ENCODE measurements at regions not wholly inside any gene's neighbourhood (a gene's known extent, or its start where the extent isn't known, plus 50 kb on each side); places are given as distances from the start of the nearest gene placed in this dataset.
"Not testable (repeated sequence)": the region's sequence is repeated elsewhere in the genome, so short reads cannot be mapped to it uniquely, and the experiment has no call there.

GRCh38 chr11:104776501-104777170, 121.6 kb downstream of the CASP12 start:
- no peak for DNase-seq (ENCODE audit: low spot score)

DNA sequence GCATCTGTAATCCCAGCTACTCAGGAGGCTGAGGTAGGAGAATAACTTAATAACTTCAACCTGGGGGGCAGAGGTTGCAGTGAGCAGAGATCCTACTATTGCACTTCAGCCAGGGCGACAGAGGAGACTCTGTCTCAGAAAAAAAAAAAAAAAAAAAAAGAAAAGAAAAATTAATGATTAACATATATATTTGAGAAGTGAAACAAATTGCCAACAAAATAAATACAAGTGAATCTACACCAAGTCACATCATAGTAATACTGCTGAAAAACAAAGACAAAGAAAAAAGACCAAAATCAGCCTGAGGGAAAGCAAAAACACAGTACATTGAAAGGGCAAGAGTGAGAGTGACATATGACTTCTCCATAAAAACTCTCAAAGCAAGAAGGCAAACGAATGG, 123.7 kb downstream of the CASP12 start:
- no peak for DNase-seq (ENCODE audit: low spot score)

DNA sequence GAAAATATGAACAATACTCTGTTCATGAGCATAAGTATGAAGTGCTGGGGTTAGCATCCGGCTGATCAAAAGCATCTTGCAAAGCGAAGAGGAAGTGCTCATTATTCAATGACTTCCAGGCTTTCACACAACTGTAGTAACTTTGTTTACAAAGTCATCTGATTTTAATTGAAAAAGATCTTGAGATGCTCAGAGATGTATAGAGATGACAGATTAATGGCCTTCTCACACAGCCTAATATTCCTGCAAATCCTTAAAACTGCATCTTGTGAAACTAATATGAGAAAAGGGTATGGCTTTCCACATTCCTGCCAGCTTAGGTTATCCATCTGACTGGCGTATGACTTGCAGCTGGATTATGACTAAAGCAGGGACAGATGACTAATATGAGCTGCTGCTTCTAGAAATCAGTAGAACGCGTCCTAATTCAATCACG, 125.4 kb downstream of the CASP12 start:
- DNase-seq (ENCODE audit: low spot score) = peak; percentile 79

DNA sequence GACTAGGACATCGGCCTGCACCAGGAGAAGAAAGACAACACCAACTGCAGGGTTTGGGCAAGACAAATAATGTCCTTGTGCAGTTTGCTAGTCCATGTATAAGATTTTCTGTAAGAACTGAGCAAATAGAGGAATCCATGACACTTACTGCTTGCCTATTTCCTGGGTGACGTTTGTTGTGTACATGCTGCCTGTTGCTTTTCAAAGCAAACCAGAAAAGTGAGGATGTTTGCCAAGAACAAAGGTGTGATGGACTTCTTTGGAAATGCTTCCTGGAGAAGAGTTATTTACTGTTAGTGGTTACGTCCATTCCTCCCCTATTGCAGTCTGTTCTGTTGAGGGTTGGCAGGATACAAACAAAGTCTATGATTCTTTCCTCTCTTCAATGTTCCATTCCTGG, 126.5 kb downstream of the CASP12 start:
- DNase-seq (ENCODE audit: low spot score) = no peak

GRCh38 chr11:104771046-104771445, 127.2 kb downstream of the CASP12 start:
- DNase-seq (ENCODE audit: low spot score) = not testable (repeated sequence)

DNA sequence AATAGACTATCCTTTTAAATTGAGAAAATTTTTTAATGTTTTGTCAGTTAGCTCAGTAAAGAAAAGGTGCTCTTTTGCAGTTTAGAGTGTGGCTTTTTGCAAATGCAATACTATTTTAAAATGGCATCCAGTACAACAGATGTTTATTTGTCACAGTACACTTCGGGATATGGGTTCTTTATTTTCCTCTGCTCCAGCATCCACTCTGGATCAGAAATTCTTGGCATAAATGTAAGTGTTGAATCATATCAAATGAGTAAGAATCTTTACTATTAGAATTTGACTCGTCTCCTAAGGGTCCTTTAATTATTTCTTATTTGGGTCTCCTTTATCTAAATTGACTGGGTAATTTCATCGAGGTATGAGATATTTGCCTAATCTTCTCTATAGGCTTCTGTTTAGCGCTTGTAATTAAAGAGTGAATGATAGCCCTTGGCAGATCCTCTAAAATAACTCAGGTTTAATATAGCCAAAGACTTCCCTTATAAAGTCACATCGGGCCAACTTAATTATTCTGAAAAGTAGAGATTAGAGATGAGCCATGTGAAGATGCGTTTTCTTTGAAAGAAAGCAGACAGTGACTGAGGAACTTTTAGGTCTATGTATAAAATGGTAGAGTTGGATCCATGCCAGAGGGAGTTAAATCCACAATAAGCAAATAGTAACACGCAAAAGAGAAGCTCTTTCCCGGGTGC, 132.7 kb downstream of the CASP12 start:
- DNase-seq (ENCODE audit: low spot score) = no peak

DNA sequence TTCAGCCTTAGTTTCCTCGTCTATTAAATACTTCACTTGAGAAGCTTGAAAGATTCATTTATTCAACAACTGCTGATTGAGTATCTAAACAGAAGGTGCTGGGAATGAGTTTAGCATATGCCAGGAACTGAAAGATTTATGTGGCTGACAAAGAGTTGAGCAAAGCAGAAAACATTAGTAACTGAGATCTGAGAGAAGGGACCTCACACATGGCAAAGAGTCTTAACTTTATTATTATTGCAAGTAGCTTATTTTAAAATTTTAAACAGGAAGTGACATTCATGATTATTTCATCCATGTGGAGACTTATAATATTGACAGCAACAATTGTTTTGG, 133.6 kb downstream of the CASP12 start:
- DNase-seq (ENCODE audit: low spot score) = no peak

DNA sequence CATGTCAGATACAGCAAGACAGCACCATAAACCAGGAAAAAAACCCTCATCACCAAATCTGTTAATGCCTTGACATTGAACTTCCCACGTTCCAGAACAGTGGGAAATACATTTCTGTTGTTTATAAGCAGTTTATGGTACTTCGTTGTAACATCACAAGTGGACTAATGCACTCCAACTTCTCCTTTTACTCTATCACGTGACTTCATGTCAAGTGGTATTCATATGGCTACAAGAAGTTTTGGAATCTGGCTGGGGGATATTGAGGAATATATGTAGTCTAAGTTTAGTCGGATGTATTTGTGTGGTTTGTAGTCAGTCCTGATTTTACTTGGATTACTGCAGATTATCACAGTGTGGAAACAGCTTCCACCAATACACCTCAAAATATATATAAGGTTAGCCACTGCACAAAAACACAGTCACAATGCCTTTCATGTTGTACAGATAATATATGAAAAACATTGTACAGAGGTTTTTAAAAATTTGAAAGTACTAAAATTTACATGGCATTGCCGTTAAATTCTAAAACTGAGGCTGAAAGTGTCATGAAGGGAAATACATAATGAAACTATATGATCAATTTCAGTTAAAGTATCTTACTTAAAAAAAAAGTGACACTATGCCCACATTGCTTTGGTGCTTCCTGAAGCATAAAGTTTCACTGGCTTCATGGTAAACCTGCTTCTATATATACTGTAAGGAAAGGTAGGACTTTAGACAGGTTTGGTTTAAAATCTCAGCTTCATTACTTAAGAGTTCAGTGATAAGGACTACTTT, 134.1 kb downstream of the CASP12 start:
- no peak for DNase-seq (ENCODE audit: low spot score)

GRCh38 chr11:104761511-104761910, 136.7 kb downstream of the CASP12 start:
- no peak for DNase-seq (ENCODE audit: low spot score)

DNA sequence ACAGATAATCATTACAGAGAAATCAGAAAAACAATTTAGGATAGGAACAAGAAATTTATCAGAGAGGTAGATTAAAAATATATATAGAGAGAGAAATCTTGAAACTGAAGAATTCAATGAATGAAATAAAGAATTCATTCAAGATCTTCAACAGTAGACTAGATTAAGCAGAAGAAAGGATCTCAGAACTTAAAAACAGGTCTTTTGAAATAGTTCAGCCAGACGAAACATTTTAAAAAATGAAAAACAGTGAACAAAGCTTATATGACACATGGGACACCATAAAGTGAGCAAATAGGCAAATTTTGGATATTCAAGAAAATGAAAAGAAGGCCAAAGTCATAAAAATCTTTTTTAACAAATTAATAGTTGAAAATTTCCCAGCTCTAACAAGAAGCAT, 138.8 kb downstream of the CASP12 start:
- DNase-seq (ENCODE audit: low spot score) = no peak

GRCh38 chr11:104738918-104739317, 159.3 kb downstream of the CASP12 start:
- DNase-seq (ENCODE audit: low spot score) = no peak

DNA sequence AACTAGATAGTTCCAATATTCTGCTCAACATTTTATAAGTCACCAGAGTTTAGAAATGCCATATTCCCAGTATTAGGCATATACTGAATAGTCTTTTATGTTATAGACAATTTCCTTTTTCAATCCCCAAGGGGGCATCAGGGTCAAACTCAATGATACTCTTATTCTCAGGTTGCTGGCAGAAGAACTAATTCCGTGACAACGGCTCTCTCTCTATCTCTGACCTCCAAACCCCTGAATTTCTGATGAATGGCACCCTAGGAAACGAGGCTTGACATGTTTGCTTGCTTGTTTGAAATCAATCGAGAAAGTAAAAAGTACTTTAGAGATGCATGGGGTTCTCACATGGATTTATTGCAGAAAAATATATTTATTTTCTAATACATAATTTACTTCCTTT, 160.1 kb downstream of the CASP12 start:
- no peak for DNase-seq (ENCODE audit: low spot score)

GRCh38 chr11:104736502-104736901, 161.8 kb downstream of the CASP12 start:
- DNase-seq (ENCODE audit: low spot score) = no peak

DNA sequence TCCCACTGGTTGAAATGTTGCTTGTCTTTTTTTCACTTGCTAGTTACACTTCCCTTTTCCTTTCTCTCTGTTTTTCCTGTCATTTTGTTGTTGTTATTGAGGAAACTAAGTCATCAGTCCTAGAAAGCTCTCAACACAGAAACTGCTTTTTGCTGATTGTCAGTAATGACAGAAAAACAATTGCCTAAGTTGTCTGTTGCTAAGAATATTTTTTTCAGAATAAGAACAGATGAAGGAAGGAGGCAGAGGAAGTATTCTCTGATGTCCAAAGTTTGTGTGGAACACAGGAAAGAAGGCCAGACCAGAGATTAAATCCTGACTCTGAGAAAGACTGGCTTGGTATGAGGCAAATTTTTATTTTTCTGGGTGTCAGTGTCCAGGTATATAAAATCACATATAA, 163.3 kb downstream of the CASP12 start:
- no peak for DNase-seq (ENCODE audit: low spot score)

- DNase-seq (ENCODE audit: low spot score) = no peak
Measured at GRCh38 chr11:104731890-104732289, 166.4 kb downstream of the CASP12 start.

GRCh38 chr11:104728927-104729326, 169.3 kb downstream of the CASP12 start:
- DNase-seq (ENCODE audit: low spot score) = no peak

DNA sequence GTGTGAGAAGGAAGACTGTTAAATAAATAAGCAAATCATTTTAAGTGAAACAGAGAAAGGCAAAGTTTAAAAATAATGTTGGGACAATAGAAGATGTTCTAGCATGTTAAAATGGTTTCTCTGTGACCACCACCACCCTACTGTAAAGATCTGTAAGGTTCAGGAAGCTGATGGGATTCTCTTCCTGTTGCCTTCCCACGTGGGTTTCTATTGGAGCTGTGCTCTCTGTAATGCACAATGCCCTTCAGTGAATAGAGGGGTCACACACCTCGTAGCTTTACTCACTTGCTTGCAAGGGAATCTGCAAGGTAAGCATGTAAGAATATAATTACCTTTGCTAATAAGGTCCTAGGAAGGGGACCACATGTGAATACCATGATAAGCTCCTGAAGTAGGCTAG, 170.5 kb downstream of the CASP12 start:
- no peak for DNase-seq (ENCODE audit: low spot score)

DNA sequence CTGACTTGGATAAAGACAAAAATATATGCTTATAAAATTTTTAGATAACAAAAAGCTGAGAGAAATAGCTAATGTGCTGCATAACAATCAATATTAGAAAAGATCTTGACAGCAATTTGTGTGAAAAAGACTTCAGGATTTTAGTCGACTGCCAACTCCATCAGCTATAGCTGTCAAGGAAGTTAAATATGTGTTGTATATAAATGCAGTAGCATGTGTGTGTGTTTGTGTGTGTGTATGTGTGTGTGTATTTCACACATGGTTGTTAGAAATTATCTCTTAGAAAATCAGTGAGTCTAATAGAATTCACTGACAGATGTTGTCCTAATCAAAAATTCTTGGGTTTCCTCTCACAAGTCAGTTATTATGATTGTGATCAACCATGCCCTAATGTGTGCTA, 171.2 kb downstream of the CASP12 start:
- no peak for DNase-seq (ENCODE audit: low spot score)

- no peak for DNase-seq (ENCODE audit: low spot score)
Measured at GRCh38 chr11:104725796-104726408, 172.4 kb downstream of the CASP12 start.

- DNase-seq (ENCODE audit: low spot score) = no peak
Measured at GRCh38 chr11:104713401-104713800, 184.9 kb downstream of the CASP12 start.

DNA sequence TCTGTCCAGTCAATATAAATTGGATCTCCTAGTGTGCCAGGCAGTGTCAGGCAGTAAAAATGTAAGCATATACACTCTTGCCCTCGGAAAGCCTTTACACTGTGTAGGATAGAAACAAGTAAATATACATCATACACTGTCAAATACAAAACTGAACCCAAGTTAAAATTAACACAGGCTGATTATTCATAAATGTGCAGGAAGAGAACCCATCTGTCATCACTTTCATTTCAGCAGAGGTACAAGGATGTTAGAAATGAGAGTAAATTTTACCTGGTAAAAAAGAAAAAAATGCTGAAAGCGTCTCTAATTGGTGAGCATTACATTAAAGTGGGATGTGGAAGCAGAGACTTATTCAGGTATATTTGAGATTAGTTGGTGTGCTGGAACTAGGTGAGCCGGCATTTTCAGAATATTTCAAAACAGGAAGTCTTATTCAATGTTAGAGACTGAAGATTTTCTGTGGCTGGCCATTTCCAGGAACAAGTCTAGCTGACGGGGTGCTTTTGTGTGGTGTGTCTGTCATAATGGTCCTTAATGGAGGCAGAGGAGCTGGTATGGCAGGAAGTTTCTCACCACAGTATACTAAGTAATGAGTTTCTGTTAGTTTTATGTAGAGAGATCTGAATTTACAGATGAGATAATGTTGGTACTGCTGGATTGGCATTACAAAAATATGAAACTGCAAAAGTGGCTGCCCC, 192.6 kb downstream of the CASP12 start:
- DNase-seq (ENCODE audit: low spot score) = no peak

DNA sequence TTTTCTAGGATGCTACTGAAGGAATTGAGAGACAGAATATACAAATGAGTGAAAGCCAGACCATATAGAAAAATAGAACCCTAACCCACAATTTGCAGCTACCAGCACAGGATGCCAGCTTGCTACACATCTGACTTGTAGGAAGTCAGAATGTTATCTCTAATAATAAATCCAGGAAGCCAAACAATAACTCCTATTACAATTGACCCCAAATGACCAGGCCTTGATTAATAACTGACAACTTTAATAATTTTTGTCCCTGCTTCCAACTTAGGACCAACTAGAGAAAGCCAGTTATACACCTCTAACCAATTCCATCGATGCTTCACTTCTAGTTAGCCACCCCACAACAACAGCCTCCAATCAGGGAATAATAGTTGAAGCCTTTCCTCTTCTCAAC, 193.4 kb downstream of the CASP12 start:
- no peak for DNase-seq (ENCODE audit: low spot score)
